ENCODE measurements at regions not wholly inside any gene's neighbourhood (a gene's known extent, or its start where the extent isn't known, plus 50 kb on each side); places are given as distances from the start of the nearest gene placed in this dataset.
"Not testable (repeated sequence)": the region's sequence is repeated elsewhere in the genome, so short reads cannot be mapped to it uniquely, and the experiment has no call there.

DNA sequence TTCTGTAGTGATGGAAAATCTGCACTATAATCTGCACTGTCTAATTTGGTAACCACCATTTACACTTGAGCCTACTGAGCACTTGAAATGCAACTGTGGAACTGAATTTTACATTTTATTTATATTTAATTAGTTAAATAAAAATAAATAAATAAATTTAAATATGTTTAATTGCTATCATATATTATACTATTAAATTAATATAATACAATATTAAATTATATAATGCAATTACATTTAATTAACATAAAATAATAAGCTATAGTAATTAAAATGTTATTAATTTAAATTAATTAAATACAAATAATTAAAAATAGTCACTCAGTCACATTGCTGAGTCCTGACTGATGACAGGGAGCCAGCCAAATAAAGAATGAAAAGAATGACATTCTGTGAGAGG is 170.2 kb upstream of the F9 start:
- no peaks in the 10 kb centered on the region for H3K36me3 ChIP-seq (ENCODE audit: control insufficient read depth, insufficient read depth, low read length)
- no peaks in the 10 kb centered on the region for H3K9me3 ChIP-seq (ENCODE audit: control insufficient read depth, low read depth, low read length)
- H3K27me3 ChIP-seq (ENCODE audit: control insufficient read depth, insufficient read depth, low read length) = no peaks in the 10 kb centered on the region
- no peak overlapping the region for H3K4me3 ChIP-seq (ENCODE audit: low read length)
- no peaks in the 10 kb centered on the region for H3K4me1 ChIP-seq (ENCODE audit: control insufficient read depth, insufficient read depth, low read length)
- no peak for DNase-seq
- H3K27ac ChIP-seq (ENCODE audit: low read length) = no peak overlapping the region

DNA sequence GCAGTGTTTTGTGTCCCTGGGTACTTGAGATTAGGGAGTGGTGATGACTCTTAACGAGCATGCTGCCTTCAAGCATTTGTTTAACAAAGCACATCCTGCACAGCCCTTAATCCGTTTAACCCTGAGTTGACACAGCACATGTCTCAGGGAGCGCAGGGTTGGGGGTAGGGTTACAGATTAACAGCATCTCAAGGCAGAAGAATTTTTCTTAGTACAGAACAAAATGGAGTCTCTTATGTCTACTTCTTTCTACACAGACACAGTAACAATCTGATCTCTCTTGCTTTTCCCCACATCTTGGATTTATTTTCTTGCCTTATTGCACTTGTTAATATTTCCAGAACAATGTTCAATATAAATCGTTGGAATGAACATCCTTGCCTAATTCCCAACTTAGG is 187.9 kb upstream of the F9 start:
- WGBS (ENCODE audit: insufficient coverage, low lambda C conversion rate) = no CpG with 5 or more reads among the region's 4 CpGs
- DNase-seq; H3K9me3 ChIP-seq (ENCODE audit: control insufficient read depth, low read depth, low read length); H3K36me3 ChIP-seq (ENCODE audit: control insufficient read depth, insufficient read depth, low read length); H3K27me3 ChIP-seq (ENCODE audit: control insufficient read depth, insufficient read depth, low read length); H3K4me1 ChIP-seq (ENCODE audit: control insufficient read depth, insufficient read depth, low read length); H3K27ac ChIP-seq (ENCODE audit: low read length); H3K4me3 ChIP-seq (ENCODE audit: low read length): not testable (repeated sequence)

DNA sequence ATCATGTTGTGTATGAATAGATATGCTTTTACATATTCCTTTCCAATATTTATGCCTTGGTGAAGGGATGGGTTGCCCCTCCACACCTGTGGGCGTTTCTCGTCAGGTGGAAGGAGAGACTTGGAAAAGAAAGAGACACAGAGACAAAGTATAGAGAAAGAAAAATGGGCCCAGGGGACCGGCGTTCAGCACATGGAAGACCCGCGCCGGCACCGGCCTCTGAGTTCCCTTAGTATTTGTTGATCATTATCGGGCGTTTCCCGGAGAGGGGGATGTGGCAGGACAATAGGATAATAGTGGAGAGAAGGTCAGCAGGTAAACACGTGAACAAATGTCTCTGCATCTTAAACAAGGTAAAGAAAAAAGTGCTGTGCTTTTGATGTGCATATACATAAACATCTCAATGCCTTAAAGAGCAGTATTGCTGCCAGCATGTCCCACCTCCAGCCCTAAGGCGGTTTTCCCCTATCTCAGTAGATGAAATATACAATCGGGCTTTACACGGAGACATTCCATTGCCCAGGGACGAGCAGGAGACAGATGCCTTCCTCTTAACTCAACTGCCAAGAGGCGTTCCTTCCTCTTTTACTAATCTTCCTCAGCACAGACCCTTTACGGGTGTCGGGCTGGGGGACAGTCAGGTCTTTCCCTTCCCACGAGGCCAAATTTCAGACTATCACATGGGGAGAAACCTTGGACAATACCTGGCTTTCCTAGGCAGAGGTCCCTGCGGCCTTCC is 188.5 kb upstream of the F9 start:
- WGBS (ENCODE audit: insufficient coverage, low lambda C conversion rate) = no CpG with 5 or more reads among the region's 21 CpGs

DNA sequence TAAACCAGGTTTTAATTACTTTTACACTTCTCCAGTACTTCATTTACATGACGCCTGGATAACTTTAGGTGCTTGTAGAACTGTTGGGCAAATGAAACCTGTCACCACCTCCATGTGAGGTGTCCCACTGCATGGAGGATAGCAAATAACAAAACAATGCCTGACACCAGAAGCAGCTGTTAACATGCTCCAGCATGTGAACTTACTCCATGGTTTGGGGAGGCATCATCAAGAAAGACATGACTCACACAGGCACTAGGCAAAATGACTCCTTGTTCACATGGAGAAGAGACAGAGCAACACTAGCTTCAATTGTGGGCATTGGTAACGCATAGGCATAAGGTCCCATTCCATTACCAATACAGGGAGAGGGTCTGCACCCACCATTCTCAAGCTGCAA is 198.1 kb upstream of the F9 start:
- Histone ChIP-seq H3K36me3 (ENCODE audit: control insufficient read depth, insufficient read depth, low read length) (no peaks in the 10 kb centered on the region), H3K4me3 (ENCODE audit: low read length) (no peak overlapping the region), H3K27me3 (ENCODE audit: control insufficient read depth, insufficient read depth, low read length) (no peaks in the 10 kb centered on the region), H3K4me1 (ENCODE audit: control insufficient read depth, insufficient read depth, low read length) (no peaks in the 10 kb centered on the region), H3K9me3 (ENCODE audit: control insufficient read depth, low read depth, low read length) (no peaks in the 10 kb centered on the region), H3K27ac (ENCODE audit: low read length) (no peak overlapping the region)
- no peak for DNase-seq
- no CpG with 5 or more reads among the region's 2 CpGs for WGBS (ENCODE audit: insufficient coverage, low lambda C conversion rate)

More for the DNA sequence above, 188.5 kb upstream of the F9 start:
- H3K27me3 ChIP-seq (ENCODE audit: control insufficient read depth, insufficient read depth, low read length); H3K36me3 ChIP-seq (ENCODE audit: control insufficient read depth, insufficient read depth, low read length); H3K4me1 ChIP-seq (ENCODE audit: control insufficient read depth, insufficient read depth, low read length); H3K9me3 ChIP-seq (ENCODE audit: control insufficient read depth, low read depth, low read length); H3K27ac ChIP-seq (ENCODE audit: low read length); DNase-seq; H3K4me3 ChIP-seq (ENCODE audit: low read length): not testable (repeated sequence)

DNA sequence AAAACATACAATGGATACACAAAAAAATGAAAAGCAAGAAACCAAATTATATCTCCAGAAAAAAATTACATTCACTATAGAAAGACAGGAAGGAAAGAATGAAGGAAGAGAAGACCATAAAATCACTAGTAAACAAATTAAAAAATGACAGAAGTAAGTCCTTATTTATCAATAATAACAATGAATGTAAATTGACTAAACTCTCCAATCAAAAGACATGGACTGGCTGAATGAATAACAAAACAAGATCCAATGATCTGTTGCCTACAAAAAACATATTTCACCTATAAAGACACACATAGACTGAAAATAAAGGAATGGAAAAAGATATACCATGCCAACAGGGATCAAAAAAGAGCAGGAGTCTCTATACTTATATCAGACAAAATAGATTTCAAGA is 203.2 kb upstream of the F9 start:
- Histone ChIP-seq H3K4me1 (ENCODE audit: control insufficient read depth, insufficient read depth, low read length) (no peaks in the 10 kb centered on the region), H3K9me3 (ENCODE audit: control insufficient read depth, low read depth, low read length) (no peaks in the 10 kb centered on the region), H3K36me3 (ENCODE audit: control insufficient read depth, insufficient read depth, low read length) (no peaks in the 10 kb centered on the region), H3K27me3 (ENCODE audit: control insufficient read depth, insufficient read depth, low read length) (no peaks in the 10 kb centered on the region), H3K27ac (ENCODE audit: low read length) (no peak overlapping the region), H3K4me3 (ENCODE audit: low read length) (no peak overlapping the region)
- DNase-seq = no peak

DNA sequence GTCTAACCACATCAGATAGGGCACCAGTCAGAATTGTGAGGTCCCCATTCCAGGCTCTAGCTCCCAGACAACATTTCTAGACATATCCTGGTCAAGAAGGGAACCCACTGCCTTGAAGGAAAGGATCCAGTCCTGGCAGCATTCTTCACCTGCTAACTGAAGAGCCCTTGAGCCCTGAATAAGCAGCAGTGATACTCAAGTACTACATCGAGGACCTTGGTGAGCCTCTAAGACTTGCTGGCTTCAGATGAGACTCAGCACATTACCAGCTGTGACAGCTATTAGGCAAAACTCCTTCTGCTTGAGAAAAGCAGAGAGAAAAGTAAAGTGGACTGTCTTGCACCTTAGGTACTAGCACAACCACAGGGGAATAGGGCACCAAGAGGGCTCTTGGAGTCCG is 205.8 kb upstream of the F9 start:
- no CpG with 5 or more reads among the region's 2 CpGs for WGBS (ENCODE audit: insufficient coverage, low lambda C conversion rate)
- no peaks in the 10 kb centered on the region for H3K4me1 ChIP-seq (ENCODE audit: control insufficient read depth, insufficient read depth, low read length)
- no peak overlapping the region for H3K4me3 ChIP-seq (ENCODE audit: low read length)
- no peaks in the 10 kb centered on the region for H3K36me3 ChIP-seq (ENCODE audit: control insufficient read depth, insufficient read depth, low read length)
- peaks cover 7% of the 10 kb centered on the region for H3K9me3 ChIP-seq (ENCODE audit: control insufficient read depth, low read depth, low read length)
- no peak overlapping the region for H3K27ac ChIP-seq (ENCODE audit: low read length)
- H3K27me3 ChIP-seq (ENCODE audit: control insufficient read depth, insufficient read depth, low read length) = no peaks in the 10 kb centered on the region
- no peak for DNase-seq

DNA sequence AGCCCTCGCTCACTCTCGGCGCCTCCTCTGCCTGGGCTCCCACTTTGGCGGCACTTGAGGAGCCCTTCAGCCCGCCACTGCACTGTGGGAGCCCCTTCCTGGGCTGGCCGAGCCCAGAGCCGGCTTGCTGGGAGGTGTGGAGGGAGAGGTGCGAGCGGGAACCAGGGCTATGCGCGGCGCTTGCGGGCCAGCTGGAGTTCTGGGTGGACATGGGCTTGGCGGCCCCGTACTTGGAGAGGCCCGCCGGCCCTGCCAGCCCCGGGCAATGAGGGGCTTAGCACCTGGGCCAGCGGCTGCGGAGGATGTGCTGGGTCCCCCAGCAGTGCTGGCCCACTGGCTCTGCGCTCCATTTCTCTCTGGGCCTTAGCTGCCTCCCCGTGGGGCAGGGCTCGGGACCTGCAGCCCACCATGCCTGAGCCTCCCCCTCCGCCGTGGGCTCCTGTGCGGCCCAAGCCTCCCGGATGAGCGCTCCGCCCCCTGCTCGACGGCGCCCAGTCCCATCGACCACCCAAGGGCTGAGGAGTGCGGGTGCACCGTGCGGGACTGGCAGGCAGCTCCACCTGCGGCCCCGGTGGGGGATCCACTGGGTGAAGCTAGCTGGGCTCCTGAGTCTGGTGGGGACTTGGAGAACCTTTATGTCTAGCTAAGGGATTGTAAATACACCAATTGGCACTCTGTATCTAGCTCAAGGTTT is 209.7 kb upstream of the F9 start:
- not testable (repeated sequence) for H3K36me3 ChIP-seq (ENCODE audit: control insufficient read depth, insufficient read depth, low read length); DNase-seq; H3K9me3 ChIP-seq (ENCODE audit: control insufficient read depth, low read depth, low read length); H3K27ac ChIP-seq (ENCODE audit: low read length); H3K4me3 ChIP-seq (ENCODE audit: low read length); H3K4me1 ChIP-seq (ENCODE audit: control insufficient read depth, insufficient read depth, low read length); H3K27me3 ChIP-seq (ENCODE audit: control insufficient read depth, insufficient read depth, low read length)
- WGBS (ENCODE audit: insufficient coverage, low lambda C conversion rate) = no CpG with 5 or more reads among the region's 38 CpGs

DNA sequence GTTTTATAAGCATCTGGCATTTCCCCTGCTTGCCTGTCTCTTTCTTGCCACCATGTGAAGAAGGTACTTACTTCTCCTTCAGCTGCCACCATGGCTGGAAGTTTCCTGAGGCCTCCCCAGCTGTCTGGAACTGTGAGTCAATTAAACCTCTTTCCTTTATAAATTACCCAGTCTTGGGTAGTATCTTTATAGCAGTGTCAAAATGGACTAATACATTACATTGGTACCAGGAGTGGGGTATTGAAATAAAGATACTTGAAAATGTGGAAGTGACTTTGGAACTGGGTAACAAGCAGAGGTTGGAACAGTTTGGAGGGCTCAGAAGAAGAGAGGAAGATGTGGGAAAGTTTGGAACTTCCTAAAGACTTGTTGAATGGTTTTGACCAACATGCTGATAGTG is 223.9 kb upstream of the F9 start:
- H3K4me3 ChIP-seq (ENCODE audit: low read length); H3K27me3 ChIP-seq (ENCODE audit: control insufficient read depth, insufficient read depth, low read length); DNase-seq; H3K9me3 ChIP-seq (ENCODE audit: control insufficient read depth, low read depth, low read length); H3K27ac ChIP-seq (ENCODE audit: low read length); H3K36me3 ChIP-seq (ENCODE audit: control insufficient read depth, insufficient read depth, low read length); H3K4me1 ChIP-seq (ENCODE audit: control insufficient read depth, insufficient read depth, low read length): not testable (repeated sequence)

DNA sequence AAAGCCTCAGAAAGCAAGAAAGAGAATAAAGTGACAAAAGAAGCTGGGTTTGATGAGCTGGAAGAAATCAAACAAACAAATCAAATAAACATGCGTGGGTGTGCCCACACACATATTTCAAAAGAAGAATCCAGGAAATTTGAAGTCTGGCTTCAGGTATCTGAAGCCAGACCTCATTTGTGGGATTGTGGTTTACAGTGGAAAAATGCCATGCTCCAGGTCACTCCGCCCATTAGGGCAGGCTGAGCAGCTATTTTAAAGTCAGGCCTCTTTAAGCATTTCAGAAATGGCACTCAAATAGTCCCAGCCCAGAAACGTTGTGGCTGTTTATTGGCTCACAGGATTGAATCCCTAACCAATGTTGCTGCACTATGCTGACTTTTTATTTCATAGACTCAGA is 226.1 kb upstream of the F9 start:
- Histone ChIP-seq H3K27me3 (ENCODE audit: control insufficient read depth, insufficient read depth, low read length) (no peaks in the 10 kb centered on the region), H3K4me1 (ENCODE audit: control insufficient read depth, insufficient read depth, low read length) (no peaks in the 10 kb centered on the region), H3K4me3 (ENCODE audit: low read length) (no peak overlapping the region), H3K9me3 (ENCODE audit: control insufficient read depth, low read depth, low read length) (no peaks in the 10 kb centered on the region), H3K36me3 (ENCODE audit: control insufficient read depth, insufficient read depth, low read length) (no peaks in the 10 kb centered on the region), H3K27ac (ENCODE audit: low read length) (no peak overlapping the region)
- DNase-seq = no peak
- WGBS (ENCODE audit: insufficient coverage, low lambda C conversion rate) = no CpG with 5 or more reads among the region's 3 CpGs

DNA sequence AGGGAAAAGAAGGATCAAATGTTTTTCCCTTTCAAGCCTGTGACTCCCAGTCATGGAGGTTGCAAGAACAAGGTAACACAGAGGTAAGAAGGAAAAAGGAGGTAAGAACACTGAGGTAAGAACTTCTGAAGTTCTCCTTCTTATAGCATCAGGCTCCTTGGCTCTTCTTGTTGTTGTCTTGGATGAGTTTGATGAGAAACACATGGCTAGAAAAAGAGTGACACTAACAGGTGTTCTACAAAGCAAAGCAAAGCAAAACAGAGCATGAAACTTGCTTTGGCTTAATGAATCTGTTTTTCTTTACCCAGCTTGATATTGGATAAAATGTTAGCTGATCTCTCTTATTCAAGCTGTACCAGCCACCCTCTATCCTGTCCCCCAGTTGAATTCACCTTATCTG is 231.2 kb upstream of the F9 start:
- no peaks in the 10 kb centered on the region for H3K36me3 ChIP-seq (ENCODE audit: control insufficient read depth, insufficient read depth, low read length)
- no peaks in the 10 kb centered on the region for H3K4me1 ChIP-seq (ENCODE audit: control insufficient read depth, insufficient read depth, low read length)
- no peak overlapping the region for H3K4me3 ChIP-seq (ENCODE audit: low read length)
- no peak overlapping the region for H3K27ac ChIP-seq (ENCODE audit: low read length)
- no peaks in the 10 kb centered on the region for H3K27me3 ChIP-seq (ENCODE audit: control insufficient read depth, insufficient read depth, low read length)
- no peak for DNase-seq
- no peaks in the 10 kb centered on the region for H3K9me3 ChIP-seq (ENCODE audit: control insufficient read depth, low read depth, low read length)

DNA sequence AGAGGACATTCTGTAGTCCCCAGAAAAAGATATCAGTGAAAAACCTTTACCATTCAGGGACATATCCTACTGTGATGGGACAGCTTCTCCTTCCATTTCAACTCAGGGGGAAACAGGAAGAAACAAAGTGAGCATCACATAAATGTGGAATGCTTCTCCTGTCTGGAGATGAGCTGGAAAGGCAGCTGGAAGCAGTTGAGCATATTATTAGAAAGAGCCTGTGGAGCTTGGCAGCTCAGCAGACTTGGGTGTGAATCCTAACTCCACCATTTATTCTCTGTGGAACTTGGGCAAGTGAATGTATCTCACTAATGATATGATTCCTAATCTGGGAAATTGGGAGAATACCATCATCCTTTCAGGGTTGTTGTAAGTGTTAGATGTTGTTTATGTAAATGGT is 232.1 kb upstream of the F9 start:
- no peaks in the 10 kb centered on the region for H3K36me3 ChIP-seq (ENCODE audit: control insufficient read depth, insufficient read depth, low read length)
- H3K27me3 ChIP-seq (ENCODE audit: control insufficient read depth, insufficient read depth, low read length) = no peaks in the 10 kb centered on the region
- H3K4me1 ChIP-seq (ENCODE audit: control insufficient read depth, insufficient read depth, low read length) = no peaks in the 10 kb centered on the region
- no peak overlapping the region for H3K27ac ChIP-seq (ENCODE audit: low read length)
- H3K9me3 ChIP-seq (ENCODE audit: control insufficient read depth, low read depth, low read length) = no peaks in the 10 kb centered on the region
- DNase-seq = no peak
- H3K4me3 ChIP-seq (ENCODE audit: low read length) = no peak overlapping the region

All from large intestine (tissue), 3 donors.